ENCODE measurements at regions not wholly inside any gene's neighbourhood (a gene's known extent, or its start where the extent isn't known, plus 50 kb on each side); places are given as distances from the start of the nearest gene placed in this dataset.

DNA sequence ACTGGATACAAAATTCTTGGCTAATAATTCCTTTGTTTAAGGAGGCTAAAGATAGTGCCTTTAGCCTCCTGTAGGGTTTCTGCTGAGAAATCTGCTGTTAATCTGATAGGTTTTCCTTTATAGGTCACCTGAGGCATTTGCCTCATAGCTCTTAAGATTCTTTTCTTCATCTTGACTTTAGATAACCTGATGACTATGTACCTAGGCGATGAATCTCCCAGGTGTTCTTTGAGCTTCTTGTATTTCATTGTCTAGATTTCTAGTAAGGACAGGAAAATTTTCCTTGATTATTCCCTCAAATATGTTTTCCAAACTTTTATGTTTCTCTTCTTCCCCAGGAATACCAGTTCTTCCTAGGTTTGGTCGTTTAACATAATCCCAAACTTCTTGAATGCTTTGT is 479.4 kb upstream of the MAN1A1 start:
- TF ChIP-seq, protein P1, sequence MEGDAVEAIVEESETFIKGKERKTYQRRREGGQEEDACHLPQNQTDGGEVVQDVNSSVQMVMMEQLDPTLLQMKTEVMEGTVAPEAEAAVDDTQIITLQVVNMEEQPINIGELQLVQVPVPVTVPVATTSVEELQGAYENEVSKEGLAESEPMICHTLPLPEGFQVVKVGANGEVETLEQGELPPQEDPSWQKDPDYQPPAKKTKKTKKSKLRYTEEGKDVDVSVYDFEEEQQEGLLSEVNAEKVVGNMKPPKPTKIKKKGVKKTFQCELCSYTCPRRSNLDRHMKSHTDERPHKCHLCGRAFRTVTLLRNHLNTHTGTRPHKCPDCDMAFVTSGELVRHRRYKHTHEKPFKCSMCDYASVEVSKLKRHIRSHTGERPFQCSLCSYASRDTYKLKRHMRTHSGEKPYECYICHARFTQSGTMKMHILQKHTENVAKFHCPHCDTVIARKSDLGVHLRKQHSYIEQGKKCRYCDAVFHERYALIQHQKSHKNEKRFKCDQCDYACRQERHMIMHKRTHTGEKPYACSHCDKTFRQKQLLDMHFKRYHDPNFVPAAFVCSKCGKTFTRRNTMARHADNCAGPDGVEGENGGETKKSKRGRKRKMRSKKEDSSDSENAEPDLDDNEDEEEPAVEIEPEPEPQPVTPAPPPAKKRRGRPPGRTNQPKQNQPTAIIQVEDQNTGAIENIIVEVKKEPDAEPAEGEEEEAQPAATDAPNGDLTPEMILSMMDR (IDR thresholded peaks at IDR 0.05; ENCODE audit: insufficient read depth, low read length), result no peak
- TF ChIP-seq POLR2AphosphoS5 (IDR thresholded peaks at IDR 0.05; ENCODE audit: low read depth) (no peak), GABPA (IDR thresholded peaks at IDR 0.05; ENCODE audit: low read depth) (no peak), SPI1 (IDR thresholded peaks at IDR 0.05; ENCODE audit: borderline replicate concordance, low read depth) (no peak)
- TF ChIP-seq, protein P2, sequence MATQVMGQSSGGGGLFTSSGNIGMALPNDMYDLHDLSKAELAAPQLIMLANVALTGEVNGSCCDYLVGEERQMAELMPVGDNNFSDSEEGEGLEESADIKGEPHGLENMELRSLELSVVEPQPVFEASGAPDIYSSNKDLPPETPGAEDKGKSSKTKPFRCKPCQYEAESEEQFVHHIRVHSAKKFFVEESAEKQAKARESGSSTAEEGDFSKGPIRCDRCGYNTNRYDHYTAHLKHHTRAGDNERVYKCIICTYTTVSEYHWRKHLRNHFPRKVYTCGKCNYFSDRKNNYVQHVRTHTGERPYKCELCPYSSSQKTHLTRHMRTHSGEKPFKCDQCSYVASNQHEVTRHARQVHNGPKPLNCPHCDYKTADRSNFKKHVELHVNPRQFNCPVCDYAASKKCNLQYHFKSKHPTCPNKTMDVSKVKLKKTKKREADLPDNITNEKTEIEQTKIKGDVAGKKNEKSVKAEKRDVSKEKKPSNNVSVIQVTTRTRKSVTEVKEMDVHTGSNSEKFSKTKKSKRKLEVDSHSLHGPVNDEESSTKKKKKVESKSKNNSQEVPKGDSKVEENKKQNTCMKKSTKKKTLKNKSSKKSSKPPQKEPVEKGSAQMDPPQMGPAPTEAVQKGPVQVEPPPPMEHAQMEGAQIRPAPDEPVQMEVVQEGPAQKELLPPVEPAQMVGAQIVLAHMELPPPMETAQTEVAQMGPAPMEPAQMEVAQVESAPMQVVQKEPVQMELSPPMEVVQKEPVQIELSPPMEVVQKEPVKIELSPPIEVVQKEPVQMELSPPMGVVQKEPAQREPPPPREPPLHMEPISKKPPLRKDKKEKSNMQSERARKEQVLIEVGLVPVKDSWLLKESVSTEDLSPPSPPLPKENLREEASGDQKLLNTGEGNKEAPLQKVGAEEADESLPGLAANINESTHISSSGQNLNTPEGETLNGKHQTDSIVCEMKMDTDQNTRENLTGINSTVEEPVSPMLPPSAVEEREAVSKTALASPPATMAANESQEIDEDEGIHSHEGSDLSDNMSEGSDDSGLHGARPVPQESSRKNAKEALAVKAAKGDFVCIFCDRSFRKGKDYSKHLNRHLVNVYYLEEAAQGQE (IDR thresholded peaks at IDR 0.05; ENCODE audit: insufficient replicate concordance, low read depth), result no peak

Data from HL-60 (cell line).